ENCODE measurements at regions not wholly inside any gene's neighbourhood (a gene's known extent, or its start where the extent isn't known, plus 50 kb on each side); places are given as distances from the start of the nearest gene placed in this dataset.

DNA sequence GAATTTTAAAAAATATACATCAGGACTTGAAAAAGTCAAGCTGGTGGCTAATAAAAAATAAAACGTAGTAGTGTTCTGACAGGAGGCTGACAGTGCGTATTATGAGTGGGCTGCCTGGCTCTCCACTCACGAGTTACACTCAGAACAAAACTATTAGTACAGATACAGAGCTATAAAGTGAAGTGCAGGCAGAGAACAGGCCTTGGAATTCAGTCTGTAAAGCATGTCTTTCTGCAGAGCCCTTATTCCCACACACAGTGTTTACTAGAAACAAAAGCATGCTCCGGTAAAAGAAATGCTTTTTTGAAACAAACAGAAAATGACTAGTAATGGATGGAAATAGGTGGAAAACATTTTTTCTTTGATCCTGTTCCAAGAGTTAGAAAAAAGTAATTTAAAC is 334.7 kb downstream of the DIRAS2 start:
- TF ChIP-seq POLR2A (IDR thresholded peaks at IDR 0.05; ENCODE audit: borderline replicate concordance, extremely low read depth, insufficient read depth, insufficient read length) (no peak), EZH2 (IDR thresholded peaks at IDR 0.05) (no peak), FOSL1 (IDR thresholded peaks at IDR 0.05; ENCODE audit: low read depth) (no peak), TCF7L2 (IDR thresholded peaks at IDR 0.05; ENCODE audit: borderline replicate concordance, extremely low read depth, insufficient read depth, insufficient read length) (no peak), CEBPB (IDR thresholded peaks at IDR 0.05; ENCODE audit: low read depth) (no peak), YY1 (IDR thresholded peaks at IDR 0.05; ENCODE audit: extremely low read depth, insufficient replicate concordance, low read depth, low read length) (no peak), ELF1 (IDR thresholded peaks at IDR 0.05; ENCODE audit: borderline replicate concordance, low read depth) (no peak), SIN3A (IDR thresholded peaks at IDR 0.05; ENCODE audit: low read depth) (no peak), POLR2AphosphoS5 (IDR thresholded peaks at IDR 0.05; ENCODE audit: low read depth, low read length) (no peak), ZFX (IDR thresholded peaks at IDR 0.05) (no peak)
- TF ChIP-seq, protein P1, sequence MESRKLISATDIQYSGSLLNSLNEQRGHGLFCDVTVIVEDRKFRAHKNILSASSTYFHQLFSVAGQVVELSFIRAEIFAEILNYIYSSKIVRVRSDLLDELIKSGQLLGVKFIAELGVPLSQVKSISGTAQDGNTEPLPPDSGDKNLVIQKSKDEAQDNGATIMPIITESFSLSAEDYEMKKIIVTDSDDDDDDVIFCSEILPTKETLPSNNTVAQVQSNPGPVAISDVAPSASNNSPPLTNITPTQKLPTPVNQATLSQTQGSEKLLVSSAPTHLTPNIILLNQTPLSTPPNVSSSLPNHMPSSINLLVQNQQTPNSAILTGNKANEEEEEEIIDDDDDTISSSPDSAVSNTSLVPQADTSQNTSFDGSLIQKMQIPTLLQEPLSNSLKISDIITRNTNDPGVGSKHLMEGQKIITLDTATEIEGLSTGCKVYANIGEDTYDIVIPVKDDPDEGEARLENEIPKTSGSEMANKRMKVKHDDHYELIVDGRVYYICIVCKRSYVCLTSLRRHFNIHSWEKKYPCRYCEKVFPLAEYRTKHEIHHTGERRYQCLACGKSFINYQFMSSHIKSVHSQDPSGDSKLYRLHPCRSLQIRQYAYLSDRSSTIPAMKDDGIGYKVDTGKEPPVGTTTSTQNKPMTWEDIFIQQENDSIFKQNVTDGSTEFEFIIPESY (IDR thresholded peaks at IDR 0.05; ENCODE audit: extremely low read depth, insufficient replicate concordance, low read length) = no peak
- TF ChIP-seq, protein P2, sequence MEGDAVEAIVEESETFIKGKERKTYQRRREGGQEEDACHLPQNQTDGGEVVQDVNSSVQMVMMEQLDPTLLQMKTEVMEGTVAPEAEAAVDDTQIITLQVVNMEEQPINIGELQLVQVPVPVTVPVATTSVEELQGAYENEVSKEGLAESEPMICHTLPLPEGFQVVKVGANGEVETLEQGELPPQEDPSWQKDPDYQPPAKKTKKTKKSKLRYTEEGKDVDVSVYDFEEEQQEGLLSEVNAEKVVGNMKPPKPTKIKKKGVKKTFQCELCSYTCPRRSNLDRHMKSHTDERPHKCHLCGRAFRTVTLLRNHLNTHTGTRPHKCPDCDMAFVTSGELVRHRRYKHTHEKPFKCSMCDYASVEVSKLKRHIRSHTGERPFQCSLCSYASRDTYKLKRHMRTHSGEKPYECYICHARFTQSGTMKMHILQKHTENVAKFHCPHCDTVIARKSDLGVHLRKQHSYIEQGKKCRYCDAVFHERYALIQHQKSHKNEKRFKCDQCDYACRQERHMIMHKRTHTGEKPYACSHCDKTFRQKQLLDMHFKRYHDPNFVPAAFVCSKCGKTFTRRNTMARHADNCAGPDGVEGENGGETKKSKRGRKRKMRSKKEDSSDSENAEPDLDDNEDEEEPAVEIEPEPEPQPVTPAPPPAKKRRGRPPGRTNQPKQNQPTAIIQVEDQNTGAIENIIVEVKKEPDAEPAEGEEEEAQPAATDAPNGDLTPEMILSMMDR (IDR thresholded peaks at IDR 0.05 in 2 of 3, conservative IDR thresholded peaks at IDR 0.05 in 1 of 3; ENCODE audit: borderline replicate concordance in 1 of 3, insufficient read depth in 1 of 3, low read depth in 2 of 3, low read length in 2 of 3) = no peak
- TF ChIP-seq, protein P3, sequence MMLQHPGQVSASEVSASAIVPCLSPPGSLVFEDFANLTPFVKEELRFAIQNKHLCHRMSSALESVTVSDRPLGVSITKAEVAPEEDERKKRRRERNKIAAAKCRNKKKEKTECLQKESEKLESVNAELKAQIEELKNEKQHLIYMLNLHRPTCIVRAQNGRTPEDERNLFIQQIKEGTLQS (IDR thresholded peaks at IDR 0.05) = no peak
